AG10803 (cell line): ENCODE measurements at regions not wholly inside any gene's neighbourhood (a gene's known extent, or its start where the extent isn't known, plus 50 kb on each side); places are given as distances from the start of the nearest gene placed in this dataset.

Experiments
- DNase-seq: peaks from one replicate; pipeline ENCODE4 v3.0.0; 2010; ENCODE audit warnings: low read depth
- H3K4me3 ChIP-seq: 2 replicates; pipeline ENCODE4 v1.5.1; 2011; ENCODE audit warnings: mild to moderate bottlenecking, low read length, control low read depth
- CTCF ChIP-seq: conservative IDR thresholded peaks from 2 replicates; pipeline ENCODE4 v1.5.1; 2011; ENCODE audit warnings: mild to moderate bottlenecking, low read length, control low read depth, inconsistent platforms

GRCh38 chr12:116390401-116391335 lies 113.2 kb upstream of the MED13L start:
- no peak for TF ChIP-seq CTCF
- no peak overlapping the region for H3K4me3 ChIP-seq
- DNase-seq = no peak

GRCh38 chr12:116391501-116391900 lies 114.0 kb upstream of the MED13L start:
- TF ChIP-seq CTCF = no peak
- H3K4me3 ChIP-seq = no peak overlapping the region
- DNase-seq = no peak

GRCh38 chr12:116392061-116392460 lies 114.6 kb upstream of the MED13L start:
- H3K4me3 ChIP-seq = no peak overlapping the region
- no peak for DNase-seq
- no peak for TF ChIP-seq CTCF

- TF ChIP-seq CTCF = no peak
- H3K4me3 ChIP-seq = no peak overlapping the region
- no peak for DNase-seq
These were observed 115.8 kb upstream of the MED13L start for GRCh38 chr12:116393255-116393654.

GRCh38 chr12:116393859-116394650 lies 116.6 kb upstream of the MED13L start:
- TF ChIP-seq CTCF = no peak
- DNase-seq = no peak
- H3K4me3 ChIP-seq = no peak overlapping the region

- no peak for TF ChIP-seq CTCF
- DNase-seq = peak; percentile 72
- H3K4me3 ChIP-seq = no peak overlapping the region
These were observed 117.9 kb upstream of the MED13L start for GRCh38 chr12:116395396-116395795.

- no peak overlapping the region for H3K4me3 ChIP-seq
- DNase-seq = peak; percentile 60
- TF ChIP-seq CTCF = no peak
These were observed 119.7 kb upstream of the MED13L start for GRCh38 chr12:116397148-116397547.
